ENCODE measurements at regions not wholly inside any gene's neighbourhood (a gene's known extent, or its start where the extent isn't known, plus 50 kb on each side); places are given as distances from the start of the nearest gene placed in this dataset.

- Histone ChIP-seq H2BK20ac (ENCODE audit: low read depth, low read length) (no peak overlapping the region), H3K27me3 (ENCODE audit: control insufficient read depth, insufficient read depth, low read length) (no peaks in the 10 kb centered on the region), H2AK5ac (ENCODE audit: low read depth, low read length) (no peak overlapping the region), H3K14ac (replicated peaks; ENCODE audit: low read depth, low read length) (no peak overlapping the region), H3K23ac (ENCODE audit: low read depth, low read length) (no peak overlapping the region), H3K4me1 (ENCODE audit: control insufficient read depth, insufficient read depth, low read length) (no peaks in the 10 kb centered on the region), H3K4ac (ENCODE audit: low read depth, low read length) (no peak overlapping the region), H3K9me3 (ENCODE audit: control insufficient read depth, insufficient read depth, low read length) (no peaks in the 10 kb centered on the region), H2BK5ac (ENCODE audit: low read depth, low read length, poor library complexity, severe bottlenecking) (no peak overlapping the region), H4K91ac (ENCODE audit: insufficient read depth, low read depth, low read length) (no peak overlapping the region), H2AFZ (replicated peaks; ENCODE audit: low read length, poor library complexity) (no peak overlapping the region), H2BK120ac (ENCODE audit: low read depth, low read length) (no peak overlapping the region), H3K27ac (ENCODE audit: insufficient read depth, low read length) (no peak overlapping the region), H3K56ac (ENCODE audit: extremely low read depth, insufficient read depth, low read length) (no peak overlapping the region), H4K20me1 (ENCODE audit: insufficient read depth, low read length) (no peaks in the 10 kb centered on the region), H3K18ac (ENCODE audit: low read depth, low read length) (no peak overlapping the region), H4K8ac (ENCODE audit: low read depth in 2 of 2, low read length in 2 of 2) (no peak overlapping the region), H3K36me3 (ENCODE audit: control insufficient read depth, insufficient read depth, low read length) (no peaks in the 10 kb centered on the region), H3K9ac (ENCODE audit: low read depth, low read length) (no peak overlapping the region), H3K79me1 (ENCODE audit: low read depth in 1 of 2, low read length in 2 of 2) (no peaks in the 10 kb centered on the region), H3K4me3 (ENCODE audit: insufficient read depth, low read depth, low read length) (no peak overlapping the region), H3K9me1 (ENCODE audit: insufficient read depth, low read length) (no peaks in the 10 kb centered on the region), H4K5ac (ENCODE audit: low read depth, low read length) (no peak overlapping the region), H3K4me2 (ENCODE audit: low read depth, low read length) (no peak overlapping the region), H2BK15ac (ENCODE audit: low read depth, low read length) (no peak overlapping the region), H2AK9ac (replicated peaks; ENCODE audit: low read depth, low read length, poor library complexity) (no peak overlapping the region)
- BruUV-seq (replicated peaks) = no TSS peak
- POLR2A ChIA-PET (ENCODE audit: unreplicated experiment) = no interaction called here
- DNase-seq = no peak
- TF ChIP-seq MAZ (IDR thresholded peaks at IDR 0.05; ENCODE audit: borderline replicate concordance, low read depth, low read length) (no peak), RCOR1 (IDR thresholded peaks at IDR 0.05; ENCODE audit: insufficient replicate concordance, low read length) (no peak), CTCF (conservative IDR thresholded peaks at IDR 0.05; ENCODE audit: low read depth, low read length) (no peak), RAD21 (IDR thresholded peaks at IDR 0.05; ENCODE audit: low read length) (no peak), CHD1 (IDR thresholded peaks at IDR 0.05; ENCODE audit: low read depth, low read length) (no peak), MAFK (IDR thresholded peaks at IDR 0.05; ENCODE audit: low read depth, low read length) (no peak), RFX5 (IDR thresholded peaks at IDR 0.05; ENCODE audit: low read depth, low read length) (no peak), CEBPB (IDR thresholded peaks at IDR 0.05; ENCODE audit: low read depth, low read length) (no peak), POLR2A (IDR thresholded peaks at IDR 0.05; ENCODE audit: low read depth, low read length) (no peak), USF2 (IDR thresholded peaks at IDR 0.05; ENCODE audit: low read depth, low read length) (no peak), BHLHE40 (IDR thresholded peaks at IDR 0.05; ENCODE audit: low read depth, low read length) (no peak), FOS (IDR thresholded peaks at IDR 0.05; ENCODE audit: low read depth, low read length) (no peak), NFE2L2 (IDR thresholded peaks at IDR 0.05; ENCODE audit: low read depth, low read length) (no peak), SMC3 (IDR thresholded peaks at IDR 0.05; ENCODE audit: low read depth, low read length) (no peak), MXI1 (IDR thresholded peaks at IDR 0.05; ENCODE audit: borderline replicate concordance, low read depth, low read length) (no peak)
- TF ChIP-seq, protein P1, sequence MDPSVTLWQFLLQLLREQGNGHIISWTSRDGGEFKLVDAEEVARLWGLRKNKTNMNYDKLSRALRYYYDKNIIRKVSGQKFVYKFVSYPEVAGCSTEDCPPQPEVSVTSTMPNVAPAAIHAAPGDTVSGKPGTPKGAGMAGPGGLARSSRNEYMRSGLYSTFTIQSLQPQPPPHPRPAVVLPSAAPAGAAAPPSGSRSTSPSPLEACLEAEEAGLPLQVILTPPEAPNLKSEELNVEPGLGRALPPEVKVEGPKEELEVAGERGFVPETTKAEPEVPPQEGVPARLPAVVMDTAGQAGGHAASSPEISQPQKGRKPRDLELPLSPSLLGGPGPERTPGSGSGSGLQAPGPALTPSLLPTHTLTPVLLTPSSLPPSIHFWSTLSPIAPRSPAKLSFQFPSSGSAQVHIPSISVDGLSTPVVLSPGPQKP (IDR thresholded peaks at IDR 0.05; ENCODE audit: borderline replicate concordance, low read depth, low read length) = no peak
- CTCF ChIA-PET = no interaction called here
- no CpG with 5 or more reads among the region's 1 CpG for WGBS, 2 experiments (ENCODE audit: extremely low coverage in 2 of 2, insufficient read length in 1 of 2)
- in situ Hi-C loops (cut with MboI; ENCODE audit: low sequenced_read_pairs) (no loop called here), dilution Hi-C loops (cut with HindIII; ENCODE audit: low sequenced_read_pairs, unreplicated experiment) (no loop called here), intact Hi-C loops (cut with micrococcal nuclease) (no loop called here)
- ATAC-seq (ENCODE audit: low read depth) = no peak
Measured at GRCh38 chr7:119916501-119916900, 356.5 kb upstream of the KCND2 start.

Measured in IMR-90 (cell line).